K562 (cell line): ENCODE measurements at regions not wholly inside any gene's neighbourhood (a gene's known extent, or its start where the extent isn't known, plus 50 kb on each side); places are given as distances from the start of the nearest gene placed in this dataset.

Source experiments
- ATAC-seq: fragments of 200-7000 bp; cut with Tn5 transposase; 3 replicates; pipeline ENCODE4 v1.9.1; 2020; ENCODE audit warnings: moderate library complexity
- BruUV-seq: library from RNA; stranded (reverse); fragments of 400-500 nt; replicated peaks from 2 replicates; lab custom pipeline; 2021; lab: Mats Ljungman, UMichigan
- CTCF ChIA-PET: fragments of 300-600 bp; formaldehyde crosslinking; extraction: SDS; loops from one replicate; lab custom pipeline; 2021; ENCODE audit warnings: low intra/inter-chr PET ratio; lab: Yijun Ruan, JAX
- POLR2A ChIA-PET: fragments of 300-600, 350-650 bp; sonication (Branson Sonifier 250); formaldehyde crosslinking; extraction: SDS; loops from one replicate; lab custom pipeline; 2021; ENCODE audit warnings: antibody characterized with exemption, inconsistent platforms; lab: Yijun Ruan, JAX
- DNase-seq, 4 experiments: peaks; one replicate each; pipeline versions ENCODE4 v3.0.0 to v3.0.0-alpha.2; 2011 to 2018; ENCODE audit warnings: low spot score in 3 of 4, mixed read lengths in 3 of 4; ENCODE audit errors: extremely low read depth in 1 of 4
- FAIRE-seq: peaks from 2 replicates; lab custom pipeline; 2011; peaks lifted over from hg19 to GRCh38; lab: Jason Lieb, UNC
- H2AFZ ChIP-seq: 2 replicates; pipeline ENCODE4 v1.6.0; 2011; ENCODE audit warnings: low read depth, low read length, control low read depth, inconsistent platforms
- H3K27ac ChIP-seq: fragments of 200-600 bp; 3 replicates; pipeline ENCODE4 v1.8.0; 2011; ENCODE audit warnings: low read depth, mild to moderate bottlenecking, control low read depth, inconsistent platforms, low read length, moderate library complexity, mixed read lengths; ENCODE audit errors: extremely low read depth
- H3K27me3 ChIP-seq, 2 experiments: fragments of 300-600 bp in 1 of 2; 2 replicates in 1 of 2; 3 replicates in 1 of 2; pipeline versions ENCODE4 v1.6.0 to v1.8.0; 2011; ENCODE audit warnings: inconsistent platforms in 2 of 2, low read length in 2 of 2, mild to moderate bottlenecking in 1 of 2, mixed read lengths in 1 of 2, moderate library complexity in 1 of 2; ENCODE audit not compliant: control insufficient read depth in 2 of 2, insufficient read depth in 2 of 2
- H3K36me3 ChIP-seq: fragments of 300-600 bp; 3 replicates; pipeline ENCODE4 v1.8.0; 2011; ENCODE audit warnings: mild to moderate bottlenecking, low read length, inconsistent platforms; ENCODE audit not compliant: control insufficient read depth, insufficient read depth
- H3K4me1 ChIP-seq, 2 experiments: fragments of 200-600 bp in 1 of 2; replicated peaks in 1 of 2; 2 replicates in 1 of 2; 3 replicates in 1 of 2; pipeline versions ENCODE4 v1.5.1 to v1.8.0; 2011; ENCODE audit warnings: inconsistent platforms in 2 of 2, low read length in 2 of 2, mild to moderate bottlenecking in 1 of 2, mixed read lengths in 1 of 2, moderate library complexity in 1 of 2; ENCODE audit not compliant: control insufficient read depth in 2 of 2, insufficient read depth in 2 of 2
- H3K4me2 ChIP-seq: 2 replicates; pipeline ENCODE4 v1.6.1; 2011; ENCODE audit warnings: low read length, control low read depth, inconsistent platforms, mixed read lengths; ENCODE audit not compliant: insufficient read depth
- H3K4me3 ChIP-seq: fragments of 200-600 bp; sonication (generic), shearing (Covaris generic); 2 replicates; pipeline ENCODE4 v1.5.1; 2016; ENCODE audit warnings: control low read depth, inconsistent platforms
- H3K79me2 ChIP-seq: fragments of 200-600 bp; 3 replicates; pipeline ENCODE4 v1.8.0; 2011; ENCODE audit warnings: low read length, inconsistent platforms; ENCODE audit not compliant: control insufficient read depth, insufficient read depth
- H3K9ac ChIP-seq, 2 experiments: 2 replicates each; pipeline versions ENCODE4 v1.6.0 to v1.6.1; 2011; ENCODE audit warnings: low read depth in 2 of 2, low read length in 2 of 2, control low read depth in 1 of 2, inconsistent platforms in 1 of 2, mild to moderate bottlenecking in 1 of 2, mixed read lengths in 1 of 2; ENCODE audit not compliant: insufficient read depth in 1 of 2
- H3K9me1 ChIP-seq: one replicate; pipeline ENCODE4 v1.6.0; 2011; ENCODE audit warnings: inconsistent platforms, mild to moderate bottlenecking, low read length, moderate library complexity; ENCODE audit not compliant: control insufficient read depth, insufficient read depth
- H3K9me3 ChIP-seq: replicated peaks from 2 replicates; pipeline ENCODE4 v1.5.1; 2011; ENCODE audit warnings: low read depth, low read length, inconsistent platforms; ENCODE audit not compliant: control insufficient read depth, insufficient read depth
- H4K20me1 ChIP-seq: replicated peaks from 2 replicates; pipeline ENCODE4 v1.6.1; 2011; ENCODE audit warnings: low read length, inconsistent platforms, mixed read lengths; ENCODE audit not compliant: control insufficient read depth, insufficient read depth
- BHLHE40 ChIP-seq: IDR thresholded peaks from 2 replicates; pipeline ENCODE4 v1.6.1; 2011; ENCODE audit warnings: low read length, improper control_type of control experiment
- C11orf30 ChIP-seq: fragments of 450-650 bp; IDR thresholded peaks from 2 replicates; pipeline ENCODE4 v1.6.1; 2016; ENCODE audit warnings: low read depth, mild to moderate bottlenecking
- CAMTA2 ChIP-seq: fragments of 250-450 bp; sonication (Bioruptor Pico); conservative IDR thresholded peaks from 2 replicates; pipeline ENCODE4 v1.5.1; 2022
- CBX3 ChIP-seq, 2 experiments: IDR thresholded peaks; 1 replicate in 1 of 2; 2 replicates in 1 of 2; pipeline ENCODE4 v1.6.1; 2012; ENCODE audit warnings: inconsistent platforms in 2 of 2, low read length in 2 of 2, borderline replicate concordance in 1 of 2, control low read depth in 1 of 2
- CHD4 ChIP-seq: fragments of 200-600 bp; sonication (generic); IDR thresholded peaks from 3 replicates; pipeline ENCODE4 v1.6.1; 2012; ENCODE audit warnings: low read depth, mild to moderate bottlenecking, mixed read lengths, low read length, inconsistent platforms; ENCODE audit not compliant: insufficient read depth, insufficient replicate concordance, poor library complexity, severe bottlenecking
- JUND ChIP-seq, 2 experiments: IDR thresholded peaks; 2 replicates in 1 of 2; 3 replicates in 1 of 2; pipeline ENCODE4 v1.6.1; 2011; ENCODE audit warnings: borderline replicate concordance in 2 of 2, low read depth in 2 of 2, low read length in 2 of 2, improper control_type of control experiment in 1 of 2, missing biosample characterization in 1 of 2, missing genetic modification characterization in 1 of 2, missing genetic modification reagents in 1 of 2
- MYNN ChIP-seq, 2 experiments: sonication (generic); formaldehyde crosslinking in 1 of 2; IDR thresholded peaks; 2 replicates each; pipeline versions ENCODE4 v1.5.0 to v1.6.1; 2016 to 2020; ENCODE audit warnings: antibody characterized with exemption in 1 of 2, missing genetic modification reagents in 1 of 2
- NFE2 ChIP-seq: IDR thresholded peaks from 2 replicates; pipeline ENCODE4 v1.6.1; 2014; ENCODE audit warnings: antibody characterized with exemption, low read depth
- NFE2L1 ChIP-seq: fragments of 450-650 bp; IDR thresholded peaks from 2 replicates; pipeline ENCODE4 v1.6.1; 2016; ENCODE audit warnings: missing genetic modification characterization, low read depth, mild to moderate bottlenecking, missing compliant biosample characterization, moderate library complexity, borderline replicate concordance
- POLR2G ChIP-seq: fragments of 200-400 bp; formaldehyde crosslinking; IDR thresholded peaks from 2 replicates; pipeline ENCODE4 v1.6.1; 2017; ENCODE audit warnings: low read depth, mild to moderate bottlenecking, antibody characterized with exemption, low read length, moderate library complexity
- PRMT5 ChIP-seq: sonication (generic); formaldehyde crosslinking; IDR thresholded peaks from 2 replicates; pipeline ENCODE4 v1.5.0; 2020; ENCODE audit warnings: missing genetic modification reagents
- TCF3 ChIP-seq: sonication (generic); formaldehyde crosslinking; IDR thresholded peaks from 2 replicates; pipeline ENCODE4 v1.4.0; 2020; ENCODE audit warnings: mild to moderate bottlenecking, missing genetic modification reagents
- ZNF274 ChIP-seq: IDR thresholded peaks from 2 replicates; pipeline ENCODE4 v1.6.1; 2011; ENCODE audit warnings: low read depth, mild to moderate bottlenecking, low read length, moderate library complexity, borderline replicate concordance
- ZNF507 ChIP-seq: conservative IDR thresholded peaks from 2 replicates; pipeline ENCODE4 v1.6.1; 2017; ENCODE audit warnings: missing genetic modification characterization, missing compliant biosample characterization
- WGBS: fragments of 100-300 bp; shearing (Covaris generic); methylation state at CpG from one replicate; pipeline ENCODE4 v1.1.6; 2016; ENCODE audit warnings: low coverage, mixed read lengths; ENCODE audit not compliant: insufficient coverage; ENCODE audit errors: missing lambda C conversion rate; 5-methylcytosine and 5-hydroxymethylcytosine counted together
- in situ Hi-C: fragments of 300-500 bp; cut with MboI; formaldehyde crosslinking; loops from 4 replicates; pipeline ENCODE4 v1.15.0; 2018; ENCODE audit warnings: inconsistent platforms, mixed read lengths
- intact Hi-C: fragments of 100-400 bp; cut with micrococcal nuclease; formaldehyde crosslinking; loops from 2 replicates; pipeline ENCODE4 v1.14.2; 2022
- TF ChIP-seq, protein P1 (sequence below): sonication (generic); formaldehyde crosslinking; IDR thresholded peaks from 2 replicates; pipeline ENCODE4 v1.8.1; 2023; ENCODE audit warnings: mild to moderate bottlenecking, missing genetic modification reagents
- TF ChIP-seq, protein P2 (sequence below): fragments of 450-650 bp; IDR thresholded peaks from 2 replicates; pipeline ENCODE4 v1.6.1; 2017; ENCODE audit warnings: mild to moderate bottlenecking, moderate library complexity

GRCh38 chrX:94178145-94178788, 504.3 kb downstream of the FAM133A start:
- FAIRE-seq (no peak), ATAC-seq (no peak), DNase-seq (no peak)
- H2AFZ ChIP-seq = no peak overlapping the region
- 3% methylated on average over 9 of the region's 9 CpGs for WGBS
- H3K9me3 ChIP-seq = no peaks in the 10 kb centered on the region
- no peaks in the 10 kb centered on the region for H3K27me3 ChIP-seq
- in situ Hi-C loops = no loop called here
- intact Hi-C loops = no loop called here
- CTCF ChIA-PET = no interaction called here
- H3K9me1 ChIP-seq = no peaks in the 10 kb centered on the region
- BruUV-seq = no TSS peak
- H3K4me1 ChIP-seq = no peaks in the 10 kb centered on the region
- no peak overlapping the region for H3K4me3 ChIP-seq
- H4K20me1 ChIP-seq = no peaks in the 10 kb centered on the region
- no peak overlapping the region for H3K27ac ChIP-seq
- H3K79me2 ChIP-seq = no peaks in the 10 kb centered on the region
- no peak overlapping the region for H3K4me2 ChIP-seq
- no peak overlapping the region for H3K9ac ChIP-seq
- H3K36me3 ChIP-seq = no peaks in the 10 kb centered on the region
- POLR2A ChIA-PET = no interaction called here
- no peak for TF ChIP-seq TCF3 (CRISPR knock-in tag)
- no peak for TF ChIP-seq ZNF274
- TF ChIP-seq, protein P1, sequence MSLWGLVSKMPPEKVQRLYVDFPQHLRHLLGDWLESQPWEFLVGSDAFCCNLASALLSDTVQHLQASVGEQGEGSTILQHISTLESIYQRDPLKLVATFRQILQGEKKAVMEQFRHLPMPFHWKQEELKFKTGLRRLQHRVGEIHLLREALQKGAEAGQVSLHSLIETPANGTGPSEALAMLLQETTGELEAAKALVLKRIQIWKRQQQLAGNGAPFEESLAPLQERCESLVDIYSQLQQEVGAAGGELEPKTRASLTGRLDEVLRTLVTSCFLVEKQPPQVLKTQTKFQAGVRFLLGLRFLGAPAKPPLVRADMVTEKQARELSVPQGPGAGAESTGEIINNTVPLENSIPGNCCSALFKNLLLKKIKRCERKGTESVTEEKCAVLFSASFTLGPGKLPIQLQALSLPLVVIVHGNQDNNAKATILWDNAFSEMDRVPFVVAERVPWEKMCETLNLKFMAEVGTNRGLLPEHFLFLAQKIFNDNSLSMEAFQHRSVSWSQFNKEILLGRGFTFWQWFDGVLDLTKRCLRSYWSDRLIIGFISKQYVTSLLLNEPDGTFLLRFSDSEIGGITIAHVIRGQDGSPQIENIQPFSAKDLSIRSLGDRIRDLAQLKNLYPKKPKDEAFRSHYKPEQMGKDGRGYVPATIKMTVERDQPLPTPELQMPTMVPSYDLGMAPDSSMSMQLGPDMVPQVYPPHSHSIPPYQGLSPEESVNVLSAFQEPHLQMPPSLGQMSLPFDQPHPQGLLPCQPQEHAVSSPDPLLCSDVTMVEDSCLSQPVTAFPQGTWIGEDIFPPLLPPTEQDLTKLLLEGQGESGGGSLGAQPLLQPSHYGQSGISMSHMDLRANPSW (CRISPR knock-in tag) = no peak
- TF ChIP-seq PRMT5 (CRISPR knock-in tag) = no peak
- TF ChIP-seq POLR2G = no peak
- TF ChIP-seq, protein P2, sequence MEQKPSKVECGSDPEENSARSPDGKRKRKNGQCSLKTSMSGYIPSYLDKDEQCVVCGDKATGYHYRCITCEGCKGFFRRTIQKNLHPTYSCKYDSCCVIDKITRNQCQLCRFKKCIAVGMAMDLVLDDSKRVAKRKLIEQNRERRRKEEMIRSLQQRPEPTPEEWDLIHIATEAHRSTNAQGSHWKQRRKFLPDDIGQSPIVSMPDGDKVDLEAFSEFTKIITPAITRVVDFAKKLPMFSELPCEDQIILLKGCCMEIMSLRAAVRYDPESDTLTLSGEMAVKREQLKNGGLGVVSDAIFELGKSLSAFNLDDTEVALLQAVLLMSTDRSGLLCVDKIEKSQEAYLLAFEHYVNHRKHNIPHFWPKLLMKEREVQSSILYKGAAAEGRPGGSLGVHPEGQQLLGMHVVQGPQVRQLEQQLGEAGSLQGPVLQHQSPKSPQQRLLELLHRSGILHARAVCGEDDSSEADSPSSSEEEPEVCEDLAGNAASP = no peak
- no peak for TF ChIP-seq ZNF507 (tag)
- no peak for TF ChIP-seq CAMTA2 (CRISPR knock-in tag)
- no peak for TF ChIP-seq C11orf30
- TF ChIP-seq CBX3 (IDR thresholded peaks at IDR 0.05; ENCODE audit: borderline replicate concordance in 1 of 2, low read length in 2 of 2) = no peak
- no peak for TF ChIP-seq MYNN (IDR thresholded peaks at IDR 0.05)
- no peak for TF ChIP-seq MYNN (CRISPR knock-in tag; IDR thresholded peaks at IDR 0.05)
- no peak for TF ChIP-seq NFE2
- no peak for TF ChIP-seq JUND (IDR thresholded peaks at IDR 0.05; ENCODE audit: borderline replicate concordance, low read depth, low read length)
- no peak for TF ChIP-seq JUND (tag; IDR thresholded peaks at IDR 0.05; ENCODE audit: borderline replicate concordance, low read depth, low read length)
- TF ChIP-seq BHLHE40 = no peak
- TF ChIP-seq NFE2L1 (tag) = no peak
- TF ChIP-seq CHD4 = no peak
